Transverse colon (tissue), 4 donors: ENCODE measurements at regions not wholly inside any gene's neighbourhood (a gene's known extent, or its start where the extent isn't known, plus 50 kb on each side); places are given as distances from the start of the nearest gene placed in this dataset.
A peak's percentile ranks its signal among the peaks of the same experiment; 100 is the strongest.

Experiments
- DNase-seq: peaks from one replicate; pipeline ENCODE4 v3.0.0-alpha.2; 2019
- H3K27ac ChIP-seq, 4 donors: fragments of 200-600 bp; sonication (generic); 2 replicates each; pipeline ENCODE4 v1.5.1; 2016 to 2018; ENCODE audit warnings: inconsistent platforms in 4 of 4
- H3K27me3 ChIP-seq: fragments of 200-600 bp; sonication (generic); 2 replicates; pipeline ENCODE4 v1.5.1; 2017; ENCODE audit warnings: inconsistent platforms
- H3K36me3 ChIP-seq, 4 donors: fragments of 200-600 bp; sonication (generic); 2 replicates each; pipeline ENCODE4 v1.5.1; 2017 to 2019; ENCODE audit warnings: inconsistent platforms in 4 of 4
- H3K4me1 ChIP-seq, 4 donors: fragments of 200-600 bp; sonication (generic); 2 replicates each; pipeline ENCODE4 v1.5.1; 2017 to 2020; ENCODE audit warnings: inconsistent platforms in 4 of 4
- H3K4me3 ChIP-seq, 4 donors: fragments of 200-600 bp; sonication (generic); 1 replicate in 1 of 4; 2 replicates in 3 of 4; pipeline versions ENCODE4 v1.5.1 to v1.6.1; 2017 to 2019; ENCODE audit warnings: inconsistent platforms in 4 of 4
- H3K9me3 ChIP-seq, 2 donors: fragments of 200-600 bp; sonication (generic); 2 replicates each; pipeline ENCODE4 v1.5.1; 2017 to 2019; ENCODE audit warnings: inconsistent platforms in 2 of 2
- CTCF ChIP-seq, 5 experiments: fragments of 200-600 bp in 3 of 5; fragments of 450-650 bp in 2 of 5; sonication (generic) in 3 of 5; IDR thresholded peaks; 1 replicate in 2 of 5; 2 replicates in 3 of 5; pipeline ENCODE4 v1.5.1; 2016 to 2017; ENCODE audit warnings: antibody characterized with exemption in 5 of 5, inconsistent platforms in 3 of 5, mild to moderate bottlenecking in 2 of 5, moderate library complexity in 1 of 5
- EP300 ChIP-seq: sonication (generic); formaldehyde crosslinking; IDR thresholded peaks from one replicate; pipeline ENCODE4 v1.6.1; 2017; ENCODE audit warnings: antibody characterized with exemption, low read depth
- POLR2A ChIP-seq: fragments of 450-650 bp; IDR thresholded peaks from one replicate; pipeline ENCODE4 v1.6.1; 2016; ENCODE audit warnings: antibody characterized with exemption, mild to moderate bottlenecking, moderate library complexity
- POLR2AphosphoS5 ChIP-seq, 3 donors: sonication (generic); formaldehyde crosslinking; IDR thresholded peaks; one replicate each; pipeline ENCODE4 v1.6.1; 2016; ENCODE audit warnings: antibody characterized with exemption in 3 of 3
- WGBS, 2 donors: methylation state at CpG; one replicate each; pipeline ENCODE4 v1.1.5; 2018; ENCODE audit warnings: low coverage in 1 of 2; 5-methylcytosine and 5-hydroxymethylcytosine counted together
- in situ Hi-C, 4 donors: fragments of 200-750 bp; cut with MboI; loops; one replicate each; pipeline versions ENCODE4 v1.15.0 to v1.15.1; 2017; ENCODE audit warnings: low sequenced_read_pairs in 3 of 4, low pct_ligation_motif_present in 1 of 4, low pct_unique_long_range_greater_than_20kb in 1 of 4
- intact Hi-C: fragments of 100-400 bp; cut with DNase I; formaldehyde crosslinking; loops from one replicate; pipeline ENCODE4 v1.15.1; 2023; ENCODE audit warnings: low total_unique reads

GRCh38 chr7:115235075-115235474 is 313.2 kb downstream of the MDFIC start:
- Histone ChIP-seq H3K9me3 (no peaks in the 10 kb centered on the region), H3K4me1 (peaks cover 0 to 3% (median 0%) of the 10 kb centered on the region in 4 donors), H3K27me3 (no peaks in the 10 kb centered on the region), H3K27ac (no peak overlapping the region), H3K4me3 (no peak overlapping the region), H3K36me3 (no peaks in the 10 kb centered on the region)
- DNase-seq = no peak
- in situ Hi-C loops = no loop called here
- TF ChIP-seq POLR2A (no peak), POLR2AphosphoS5 (IDR thresholded peaks at IDR 0.05) (no peak), CTCF (IDR thresholded peaks at IDR 0.05) (no peak), EP300 (no peak)
- 86 to 89% methylated on average over 2 of the region's 2 CpGs for WGBS, 2 donors
- intact Hi-C loops = no loop called here

GRCh38 chr7:115233809-115234208 is 311.9 kb downstream of the MDFIC start:
- intact Hi-C loops = no loop called here
- H3K27me3 ChIP-seq = no peaks in the 10 kb centered on the region
- DNase-seq = no peak
- no peak overlapping the region for H3K27ac ChIP-seq
- in situ Hi-C loops = no loop called here
- TF ChIP-seq EP300 = no peak
- no peak for TF ChIP-seq POLR2A
- no peak for TF ChIP-seq CTCF (IDR thresholded peaks at IDR 0.05)
- TF ChIP-seq POLR2AphosphoS5 (IDR thresholded peaks at IDR 0.05) = no peak
- no peak overlapping the region for H3K4me3 ChIP-seq
- peaks cover 0 to 3% (median 0%) of the 10 kb centered on the region in 4 donors for H3K4me1 ChIP-seq
- no peaks in the 10 kb centered on the region for H3K9me3 ChIP-seq
- WGBS, 2 donors = 68 to 83% methylated on average over 3 of the region's 3 CpGs
- no peaks in the 10 kb centered on the region for H3K36me3 ChIP-seq

GRCh38 chr7:115232041-115232440 is 310.1 kb downstream of the MDFIC start:
- no peaks in the 10 kb centered on the region for H3K27me3 ChIP-seq
- H3K4me1 ChIP-seq = peaks cover 0 to 3% (median 0%) of the 10 kb centered on the region in 4 donors
- no peak for TF ChIP-seq POLR2AphosphoS5 (IDR thresholded peaks at IDR 0.05)
- TF ChIP-seq CTCF (IDR thresholded peaks at IDR 0.05) = no peak
- no peak for TF ChIP-seq EP300
- TF ChIP-seq POLR2A = no peak
- no peaks in the 10 kb centered on the region for H3K36me3 ChIP-seq
- 83 to 97% methylated on average over 3 of the region's 3 CpGs for WGBS, 2 donors
- intact Hi-C loops (no loop called here), in situ Hi-C loops (no loop called here)
- no peak overlapping the region for H3K27ac ChIP-seq
- H3K4me3 ChIP-seq = no peak overlapping the region
- no peak for DNase-seq
- H3K9me3 ChIP-seq = no peaks in the 10 kb centered on the region

GRCh38 chr7:115230882-115231571 is 309.1 kb downstream of the MDFIC start:
- H3K36me3 ChIP-seq = no peaks in the 10 kb centered on the region
- 11 to 12% methylated on average over 1 of the region's 1 CpG for WGBS, 2 donors
- H3K27me3 ChIP-seq = no peaks in the 10 kb centered on the region
- TF ChIP-seq CTCF (IDR thresholded peaks at IDR 0.05) (no peak), POLR2A (no peak), EP300 (no peak), POLR2AphosphoS5 (IDR thresholded peaks at IDR 0.05) (no peak)
- in situ Hi-C loops = no loop called here
- H3K4me1 ChIP-seq = peaks cover 0 to 3% (median 0%) of the 10 kb centered on the region in 4 donors
- DNase-seq = no peak
- no peaks in the 10 kb centered on the region for H3K9me3 ChIP-seq
- peak overlapping the region in 2 of 4 donors; percentile 20 to 39 for H3K27ac ChIP-seq
- intact Hi-C loops = no loop called here
- no peak overlapping the region for H3K4me3 ChIP-seq
